HepG2 (cell line): ENCODE measurements at regions not wholly inside any gene's neighbourhood (a gene's known extent, or its start where the extent isn't known, plus 50 kb on each side); places are given as distances from the start of the nearest gene placed in this dataset.
A peak's percentile ranks its signal among the peaks of the same experiment; 100 is the strongest.

Experiments used
- ATAC-seq: fragments of 200-7000 bp; cut with Tn5 transposase; 3 replicates; pipeline ENCODE4 v1.9.1; 2020; ENCODE audit warnings: mild to moderate bottlenecking, moderate library complexity
- BruUV-seq: library from RNA; stranded (reverse); fragments of 400-500 nt; replicated peaks from 2 replicates; lab custom pipeline; 2021; lab: Mats Ljungman, UMichigan
- CTCF ChIA-PET: fragments of 300-600 bp; formaldehyde crosslinking; extraction: SDS; loops from one replicate; lab custom pipeline; 2021; ENCODE audit warnings: low total read pairs, inconsistent platforms, low intra/inter-chr PET ratio; lab: Yijun Ruan, JAX
- POLR2A ChIA-PET: fragments of 350-600 bp; sonication (Branson Sonifier 250); formaldehyde crosslinking; loops from one replicate; lab custom pipeline; 2020; ENCODE audit warnings: antibody characterized with exemption, inconsistent platforms; lab: Yijun Ruan, JAX
- DNase-seq: peaks from one replicate; pipeline ENCODE4 v3.0.0-alpha.2; 2015; ENCODE audit warnings: low spot score
- FAIRE-seq: peaks from 3 replicates; lab custom pipeline; 2011; peaks lifted over from hg19 to GRCh38; lab: Jason Lieb, UNC
- H2AFZ ChIP-seq: one replicate; pipeline ENCODE4 v1.6.1; 2011; ENCODE audit warnings: low read length, inconsistent platforms
- H3K27ac ChIP-seq: fragments of 300-600 bp; 3 replicates; pipeline ENCODE4 v1.8.0; 2011; ENCODE audit warnings: mixed run types, mild to moderate bottlenecking, mixed read lengths, low read length, inconsistent platforms; ENCODE audit not compliant: insufficient read depth; ENCODE audit errors: extremely low read length
- H3K27me3 ChIP-seq, 2 experiments: fragments of 200-600 bp in 1 of 2; 2 replicates in 1 of 2; 3 replicates in 1 of 2; pipeline versions ENCODE4 v1.6.0 to v1.8.0; 2011; ENCODE audit warnings: low read length in 2 of 2, mild to moderate bottlenecking in 2 of 2, moderate library complexity in 2 of 2, inconsistent platforms in 1 of 2; ENCODE audit not compliant: insufficient read depth in 2 of 2, control insufficient read depth in 1 of 2
- H3K36me3 ChIP-seq, 2 experiments: fragments of 200-600 bp in 1 of 2; replicated peaks in 1 of 2; 2 replicates in 1 of 2; 3 replicates in 1 of 2; pipeline versions ENCODE4 v1.5.1 to v1.8.0; 2011; ENCODE audit warnings: low read length in 2 of 2, inconsistent platforms in 1 of 2; ENCODE audit not compliant: insufficient read depth in 2 of 2, control insufficient read depth in 1 of 2
- H3K4me1 ChIP-seq: 2 replicates; pipeline ENCODE4 v1.5.1; 2012; ENCODE audit warnings: low read length, inconsistent platforms; ENCODE audit not compliant: insufficient read depth
- H3K4me2 ChIP-seq: 2 replicates; pipeline ENCODE4 v1.6.0; 2011; ENCODE audit warnings: low read depth, low read length, inconsistent platforms
- H3K4me3 ChIP-seq, 3 experiments: fragments of 200-600 bp in 1 of 3; sonication (generic), shearing (Covaris generic) in 1 of 3; replicated peaks in 1 of 3; 2 replicates each; pipeline ENCODE4 v1.5.1; 2011 to 2016; ENCODE audit warnings: low read length in 3 of 3, inconsistent platforms in 2 of 3, low read depth in 2 of 3, mild to moderate bottlenecking in 2 of 3, control low read depth in 1 of 3, mixed read lengths in 1 of 3; ENCODE audit not compliant: insufficient read depth in 1 of 3
- H3K79me2 ChIP-seq: one replicate; pipeline ENCODE4 v1.6.1; 2011; ENCODE audit warnings: low read length, inconsistent platforms; ENCODE audit not compliant: insufficient read depth
- H3K9ac ChIP-seq: 2 replicates; pipeline ENCODE4 v1.6.0; 2011; ENCODE audit warnings: mild to moderate bottlenecking, low read depth, low read length, inconsistent platforms; ENCODE audit not compliant: insufficient read depth
- H3K9me3 ChIP-seq: 2 replicates; pipeline ENCODE4 v1.5.1; 2012; ENCODE audit warnings: mild to moderate bottlenecking, low read length
- H4K20me1 ChIP-seq: 2 replicates; pipeline ENCODE4 v1.6.0; 2011; ENCODE audit warnings: inconsistent platforms, mild to moderate bottlenecking, low read length, moderate library complexity; ENCODE audit not compliant: insufficient read depth
- AHDC1 ChIP-seq: sonication (generic); formaldehyde crosslinking; IDR thresholded peaks from 2 replicates; pipeline ENCODE4 v1.5.1; 2020; ENCODE audit warnings: mild to moderate bottlenecking, missing genetic modification reagents, borderline replicate concordance
- GLMP ChIP-seq: sonication (generic); formaldehyde crosslinking; IDR thresholded peaks from 2 replicates; pipeline ENCODE4 v1.9.0; 2021; ENCODE audit warnings: missing genetic modification reagents, mild to moderate bottlenecking, borderline replicate concordance
- IRX3 ChIP-seq: sonication (generic); formaldehyde crosslinking; IDR thresholded peaks from 2 replicates; pipeline ENCODE4 v1.8.1; 2023; ENCODE audit warnings: mild to moderate bottlenecking, low read depth, missing genetic modification reagents, borderline replicate concordance
- SIX1 ChIP-seq: sonication (generic); formaldehyde crosslinking; IDR thresholded peaks from 2 replicates; pipeline ENCODE4 v1.4.0; 2020; ENCODE audit warnings: missing genetic modification reagents, borderline replicate concordance
- SRSF9 ChIP-seq: fragments of 200-400 bp; formaldehyde crosslinking; IDR thresholded peaks from 2 replicates; pipeline ENCODE4 v1.6.1; 2018; ENCODE audit warnings: borderline replicate concordance, mild to moderate bottlenecking, low read depth, low read length; ENCODE audit not compliant: insufficient read depth, poor library complexity, severe bottlenecking
- TBP ChIP-seq: sonication (generic); formaldehyde crosslinking; IDR thresholded peaks from 2 replicates; pipeline ENCODE4 v1.5.0; 2020; ENCODE audit warnings: missing genetic modification reagents
- U2AF2 ChIP-seq: fragments of 200-400 bp; formaldehyde crosslinking; IDR thresholded peaks from 2 replicates; pipeline ENCODE4 v1.6.1; 2017; ENCODE audit warnings: low read depth, mild to moderate bottlenecking, low read length
- ZNF337 ChIP-seq: sonication (generic); formaldehyde crosslinking; IDR thresholded peaks from 2 replicates; pipeline ENCODE4 v1.5.1; 2020; ENCODE audit warnings: missing genetic modification reagents, low read depth, mild to moderate bottlenecking, borderline replicate concordance
- ZNF512B ChIP-seq: sonication (generic); formaldehyde crosslinking; IDR thresholded peaks from 2 replicates; pipeline ENCODE4 v1.5.1; 2020; ENCODE audit warnings: missing genetic modification reagents, mild to moderate bottlenecking, borderline replicate concordance
- WGBS: methylation state at CpG from one replicate; pipeline ENCODE4 v1.1.6; 2017; ENCODE audit warnings: low lambda C conversion rate; 5-methylcytosine and 5-hydroxymethylcytosine counted together
- in situ Hi-C: cut with HindIII; loops from 2 replicates; pipeline ENCODE4 v1.10.0; 2017; ENCODE audit warnings: low pct_unique_long_range_greater_than_20kb; ENCODE audit not compliant: extremely low pct_ligation_motif_present
- intact Hi-C: fragments of 100-400 bp; cut with micrococcal nuclease; formaldehyde crosslinking; loops from one replicate; pipeline ENCODE4 v1.10.0; 2022; ENCODE audit not compliant: unreplicated experiment
- TF ChIP-seq, protein P1 (sequence below): sonication (generic); formaldehyde crosslinking; IDR thresholded peaks from 2 replicates; pipeline ENCODE4 v1.5.1; 2020; ENCODE audit warnings: mild to moderate bottlenecking, missing genetic modification reagents

DNA sequence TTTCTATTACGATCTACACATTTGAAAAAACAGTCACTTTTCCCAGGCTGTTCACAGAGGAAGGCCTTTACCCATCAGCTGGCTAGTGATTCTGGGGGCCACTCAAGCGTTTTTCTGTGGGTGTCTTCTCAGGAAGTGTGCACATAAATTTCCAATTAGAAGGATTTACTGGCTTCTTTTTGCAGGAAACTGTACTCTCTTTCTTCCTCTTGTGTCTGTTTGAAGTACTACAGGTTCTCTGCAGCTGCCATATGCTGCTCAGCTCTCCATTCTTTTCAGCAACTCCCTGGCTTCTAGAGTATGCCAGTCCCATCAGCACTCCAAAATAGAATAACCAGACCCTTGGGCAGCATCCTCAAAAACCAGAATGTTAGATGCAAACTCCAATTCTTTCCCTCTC lies 110.4 kb upstream of the NAV3 start:
- Histone ChIP-seq H3K36me3 (no peaks in the 10 kb centered on the region), H4K20me1 (no peaks in the 10 kb centered on the region), H3K27me3 (no peaks in the 10 kb centered on the region), H3K9ac (no peak overlapping the region), H3K4me1 (no peaks in the 10 kb centered on the region), H2AFZ (no peak overlapping the region), H3K27ac (no peak overlapping the region), H3K79me2 (no peaks in the 10 kb centered on the region), H3K4me3 (no peak overlapping the region), H3K4me2 (no peak overlapping the region), H3K9me3 (no peaks in the 10 kb centered on the region)
- 0% methylated on average over 2 of the region's 2 CpGs for WGBS
- no peak for FAIRE-seq
- ChIA-PET CTCF (no interaction called here), POLR2A (no interaction called here)
- no TSS peak for BruUV-seq
- no peak for DNase-seq
- intact Hi-C loops (no loop called here), in situ Hi-C loops (loop anchor here (5.0 kb wide), 1 partner anchor 207 kb away; no protein-coding TSS in a partner anchor)
- peak; percentile 68 for ATAC-seq
- TF ChIP-seq GLMP (CRISPR knock-in tag) = no peak
- TF ChIP-seq, protein P1, sequence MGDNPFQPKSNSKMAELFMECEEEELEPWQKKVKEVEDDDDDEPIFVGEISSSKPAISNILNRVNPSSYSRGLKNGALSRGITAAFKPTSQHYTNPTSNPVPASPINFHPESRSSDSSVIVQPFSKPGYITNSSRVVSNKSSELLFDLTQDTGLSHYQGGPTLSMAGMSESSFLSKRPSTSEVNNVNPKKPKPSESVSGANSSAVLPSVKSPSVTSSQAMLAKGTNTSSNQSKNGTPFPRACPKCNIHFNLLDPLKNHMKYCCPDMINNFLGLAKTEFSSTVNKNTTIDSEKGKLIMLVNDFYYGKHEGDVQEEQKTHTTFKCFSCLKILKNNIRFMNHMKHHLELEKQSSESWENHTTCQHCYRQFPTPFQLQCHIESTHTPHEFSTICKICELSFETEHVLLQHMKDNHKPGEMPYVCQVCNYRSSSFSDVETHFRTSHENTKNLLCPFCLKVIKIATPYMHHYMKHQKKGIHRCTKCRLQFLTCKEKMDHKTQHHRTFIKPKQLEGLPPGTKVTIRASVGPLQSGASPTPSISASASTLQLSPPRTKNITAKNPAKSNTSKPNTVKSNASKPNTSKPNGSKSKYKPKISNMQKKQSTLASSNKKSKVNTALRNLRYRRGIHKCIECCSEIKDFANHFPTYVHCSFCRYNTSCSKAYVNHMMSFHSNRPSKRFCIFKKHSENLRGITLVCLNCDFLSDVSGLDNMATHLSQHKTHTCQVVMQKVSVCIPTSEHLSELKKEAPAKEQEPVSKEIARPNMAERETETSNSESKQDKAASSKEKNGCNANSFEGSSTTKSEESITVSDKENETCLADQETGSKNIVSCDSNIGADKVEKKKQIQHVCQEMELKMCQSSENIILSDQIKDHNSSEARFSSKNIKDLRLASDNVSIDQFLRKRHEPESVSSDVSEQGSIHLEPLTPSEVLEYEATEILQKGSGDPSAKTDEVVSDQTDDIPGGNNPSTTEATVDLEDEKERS (CRISPR knock-in tag) = no peak
- no peak for TF ChIP-seq ZNF512B
- TF ChIP-seq AHDC1 (CRISPR knock-in tag) = no peak
- no peak for TF ChIP-seq ZNF337 (CRISPR knock-in tag)
- TF ChIP-seq SIX1 (CRISPR knock-in tag) = no peak
- no peak for TF ChIP-seq TBP
- no peak for TF ChIP-seq SRSF9
- no peak for TF ChIP-seq U2AF2
- no peak for TF ChIP-seq IRX3
